ENCODE measurements at regions not wholly inside any gene's neighbourhood (a gene's known extent, or its start where the extent isn't known, plus 50 kb on each side); places are given as distances from the start of the nearest gene placed in this dataset.
A peak's percentile ranks its signal among the peaks of the same experiment; 100 is the strongest.

GRCh38 chr12:90153827-90154226 is 445.2 kb upstream of the ATP2B1 start:
- H3K27me3 Mint-ChIP-seq (ENCODE audit: insufficient read depth) = peaks cover 1% of the 10 kb centered on the region; the same call in 1 of the 2 replicates
- no peak overlapping the region for H3K4me3 Mint-ChIP-seq
- H3K9me3 Mint-ChIP-seq = no peaks in the 10 kb centered on the region
- no peak for TF ChIP-seq CTCF (IDR thresholded peaks at IDR 0.05)
- H3K4me1 Mint-ChIP-seq (ENCODE audit: low read depth) = peaks cover 13% of the 10 kb centered on the region; the same call in 1 of the 2 replicates
- DNase-seq = no peak
- no peaks in the 10 kb centered on the region for H3K36me3 Mint-ChIP-seq (ENCODE audit: low read depth)
- H3K27ac Mint-ChIP-seq = no peak overlapping the region

- no peak for TF ChIP-seq CTCF (IDR thresholded peaks at IDR 0.05)
- DNase-seq = peak; percentile 38
- H3K27ac Mint-ChIP-seq = no peak overlapping the region
Observed at GRCh38 chr12:90152897-90153624, 444.4 kb upstream of the ATP2B1 start.

GRCh38 chr12:90151491-90152015 is 442.9 kb upstream of the ATP2B1 start:
- no peaks in the 10 kb centered on the region for H3K9me3 Mint-ChIP-seq
- H3K27me3 Mint-ChIP-seq (ENCODE audit: insufficient read depth) = peaks cover 2% of the 10 kb centered on the region
- H3K36me3 Mint-ChIP-seq (ENCODE audit: low read depth) = no peaks in the 10 kb centered on the region
- no peak for TF ChIP-seq CTCF (IDR thresholded peaks at IDR 0.05)
- H3K4me1 Mint-ChIP-seq (ENCODE audit: low read depth) = peaks cover 13% of the 10 kb centered on the region; the same call in 1 of the 2 replicates
- H3K4me3 Mint-ChIP-seq = no peak overlapping the region
- no peak for DNase-seq
- H3K27ac Mint-ChIP-seq = no peak overlapping the region

More at GRCh38 chr12:90152897-90153624, 444.4 kb upstream of the ATP2B1 start:
- no peaks in the 10 kb centered on the region for H3K27me3 Mint-ChIP-seq (ENCODE audit: insufficient read depth)
- no peak overlapping the region for H3K4me3 Mint-ChIP-seq
- H3K4me1 Mint-ChIP-seq (ENCODE audit: low read depth) = peaks cover 13% of the 10 kb centered on the region; the same call in 1 of the 2 replicates
- no peaks in the 10 kb centered on the region for H3K9me3 Mint-ChIP-seq
- no peaks in the 10 kb centered on the region for H3K36me3 Mint-ChIP-seq (ENCODE audit: low read depth)

GRCh38 chr12:90149453-90149852 is 440.8 kb upstream of the ATP2B1 start:
- H3K27ac Mint-ChIP-seq = no peak overlapping the region
- H3K4me3 Mint-ChIP-seq = no peak overlapping the region
- peaks cover 2% of the 10 kb centered on the region for H3K27me3 Mint-ChIP-seq (ENCODE audit: insufficient read depth)
- peaks cover 13% of the 10 kb centered on the region; the same call in 1 of the 2 replicates for H3K4me1 Mint-ChIP-seq (ENCODE audit: low read depth)
- TF ChIP-seq CTCF (IDR thresholded peaks at IDR 0.05) = no peak
- no peak for DNase-seq
- H3K9me3 Mint-ChIP-seq = no peaks in the 10 kb centered on the region
- no peaks in the 10 kb centered on the region for H3K36me3 Mint-ChIP-seq (ENCODE audit: low read depth)

GRCh38 chr12:90129366-90130030 is 420.9 kb upstream of the ATP2B1 start:
- peaks cover 4% of the 10 kb centered on the region for H3K27me3 Mint-ChIP-seq (ENCODE audit: insufficient read depth)
- TF ChIP-seq CTCF (IDR thresholded peaks at IDR 0.05) = no peak
- no peak overlapping the region for H3K27ac Mint-ChIP-seq
- DNase-seq = no peak
- no peaks in the 10 kb centered on the region; the same call in 1 of the 2 replicates for H3K9me3 Mint-ChIP-seq
- H3K36me3 Mint-ChIP-seq (ENCODE audit: low read depth) = no peaks in the 10 kb centered on the region
- H3K4me1 Mint-ChIP-seq (ENCODE audit: low read depth) = peaks cover 15% of the 10 kb centered on the region
- H3K4me3 Mint-ChIP-seq = no peak overlapping the region
